HepG2 (cell line): ENCODE measurements at regions not wholly inside any gene's neighbourhood (a gene's known extent, or its start where the extent isn't known, plus 50 kb on each side); places are given as distances from the start of the nearest gene placed in this dataset.

Source experiments
- ATAC-seq: fragments of 200-7000 bp; cut with Tn5 transposase; 3 replicates; pipeline ENCODE4 v1.9.1; 2020; ENCODE audit warnings: mild to moderate bottlenecking, moderate library complexity
- BruUV-seq: library from RNA; stranded (reverse); fragments of 400-500 nt; replicated peaks from 2 replicates; lab custom pipeline; 2021; lab: Mats Ljungman, UMichigan
- CTCF ChIA-PET: fragments of 300-600 bp; formaldehyde crosslinking; extraction: SDS; loops from one replicate; lab custom pipeline; 2021; ENCODE audit warnings: low total read pairs, inconsistent platforms, low intra/inter-chr PET ratio; lab: Yijun Ruan, JAX
- POLR2A ChIA-PET: fragments of 350-600 bp; sonication (Branson Sonifier 250); formaldehyde crosslinking; loops from one replicate; lab custom pipeline; 2020; ENCODE audit warnings: antibody characterized with exemption, inconsistent platforms; lab: Yijun Ruan, JAX
- DNase-seq: peaks from one replicate; pipeline ENCODE4 v3.0.0-alpha.2; 2015; ENCODE audit warnings: low spot score
- FAIRE-seq: peaks from 3 replicates; lab custom pipeline; 2011; peaks lifted over from hg19 to GRCh38; lab: Jason Lieb, UNC
- H2AFZ ChIP-seq: one replicate; pipeline ENCODE4 v1.6.1; 2011; ENCODE audit warnings: low read length, inconsistent platforms
- H3K27ac ChIP-seq: fragments of 300-600 bp; 3 replicates; pipeline ENCODE4 v1.8.0; 2011; ENCODE audit warnings: mixed run types, mild to moderate bottlenecking, mixed read lengths, low read length, inconsistent platforms; ENCODE audit not compliant: insufficient read depth; ENCODE audit errors: extremely low read length
- H3K27me3 ChIP-seq, 2 experiments: fragments of 200-600 bp in 1 of 2; 2 replicates in 1 of 2; 3 replicates in 1 of 2; pipeline versions ENCODE4 v1.6.0 to v1.8.0; 2011; ENCODE audit warnings: low read length in 2 of 2, mild to moderate bottlenecking in 2 of 2, moderate library complexity in 2 of 2, inconsistent platforms in 1 of 2; ENCODE audit not compliant: insufficient read depth in 2 of 2, control insufficient read depth in 1 of 2
- H3K36me3 ChIP-seq, 2 experiments: fragments of 200-600 bp in 1 of 2; replicated peaks in 1 of 2; 2 replicates in 1 of 2; 3 replicates in 1 of 2; pipeline versions ENCODE4 v1.5.1 to v1.8.0; 2011; ENCODE audit warnings: low read length in 2 of 2, inconsistent platforms in 1 of 2; ENCODE audit not compliant: insufficient read depth in 2 of 2, control insufficient read depth in 1 of 2
- H3K4me1 ChIP-seq: 2 replicates; pipeline ENCODE4 v1.5.1; 2012; ENCODE audit warnings: low read length, inconsistent platforms; ENCODE audit not compliant: insufficient read depth
- H3K4me2 ChIP-seq: 2 replicates; pipeline ENCODE4 v1.6.0; 2011; ENCODE audit warnings: low read depth, low read length, inconsistent platforms
- H3K4me3 ChIP-seq, 3 experiments: fragments of 200-600 bp in 1 of 3; sonication (generic), shearing (Covaris generic) in 1 of 3; replicated peaks in 1 of 3; 2 replicates each; pipeline ENCODE4 v1.5.1; 2011 to 2016; ENCODE audit warnings: low read length in 3 of 3, inconsistent platforms in 2 of 3, low read depth in 2 of 3, mild to moderate bottlenecking in 2 of 3, control low read depth in 1 of 3, mixed read lengths in 1 of 3; ENCODE audit not compliant: insufficient read depth in 1 of 3
- H3K79me2 ChIP-seq: one replicate; pipeline ENCODE4 v1.6.1; 2011; ENCODE audit warnings: low read length, inconsistent platforms; ENCODE audit not compliant: insufficient read depth
- H3K9ac ChIP-seq: 2 replicates; pipeline ENCODE4 v1.6.0; 2011; ENCODE audit warnings: mild to moderate bottlenecking, low read depth, low read length, inconsistent platforms; ENCODE audit not compliant: insufficient read depth
- H3K9me3 ChIP-seq: 2 replicates; pipeline ENCODE4 v1.5.1; 2012; ENCODE audit warnings: mild to moderate bottlenecking, low read length
- H4K20me1 ChIP-seq: 2 replicates; pipeline ENCODE4 v1.6.0; 2011; ENCODE audit warnings: inconsistent platforms, mild to moderate bottlenecking, low read length, moderate library complexity; ENCODE audit not compliant: insufficient read depth
- BORCS8-MEF2B ChIP-seq: sonication (generic); formaldehyde crosslinking; IDR thresholded peaks from 2 replicates; pipeline ENCODE4 v1.8.0; 2022; ENCODE audit warnings: mild to moderate bottlenecking, missing genetic modification reagents
- DDIT3 ChIP-seq: sonication (generic); formaldehyde crosslinking; IDR thresholded peaks from 2 replicates; pipeline ENCODE4 v1.4.0; 2020; ENCODE audit warnings: mild to moderate bottlenecking, missing genetic modification reagents
- MAX ChIP-seq: IDR thresholded peaks from 2 replicates; pipeline ENCODE4 v1.6.1; 2012; ENCODE audit warnings: inconsistent platforms
- MZF1 ChIP-seq: sonication (generic); formaldehyde crosslinking; IDR thresholded peaks from 2 replicates; pipeline ENCODE4 v1.8.1; 2023; ENCODE audit warnings: mild to moderate bottlenecking, missing genetic modification reagents, borderline replicate concordance
- RAD51 ChIP-seq: fragments of 450-650 bp; IDR thresholded peaks from 2 replicates; pipeline ENCODE4 v1.6.1; 2016; ENCODE audit warnings: borderline replicate concordance
- TAF15 ChIP-seq: fragments of 200-400 bp; formaldehyde crosslinking; IDR thresholded peaks from one replicate; pipeline ENCODE4 v1.6.1; 2018; ENCODE audit warnings: mild to moderate bottlenecking, low read depth, low read length; ENCODE audit not compliant: poor library complexity, severe bottlenecking
- ZBTB2 ChIP-seq: sonication (generic); formaldehyde crosslinking; IDR thresholded peaks from 2 replicates; pipeline ENCODE4 v1.8.0; 2022; ENCODE audit warnings: low read depth, missing genetic modification reagents
- ZNF350 ChIP-seq: sonication (generic); formaldehyde crosslinking; IDR thresholded peaks from 2 replicates; pipeline ENCODE4 v1.4.0; 2020; ENCODE audit warnings: mild to moderate bottlenecking, low read depth, missing genetic modification reagents, borderline replicate concordance
- ZNF691 ChIP-seq: sonication (generic); formaldehyde crosslinking; IDR thresholded peaks from 2 replicates; pipeline ENCODE4 v1.4.0; 2020; ENCODE audit warnings: missing genetic modification reagents, low read depth, mild to moderate bottlenecking, borderline replicate concordance
- ZNF770 ChIP-seq: sonication (generic); formaldehyde crosslinking; IDR thresholded peaks from 2 replicates; pipeline ENCODE4 v1.5.0; 2020; ENCODE audit warnings: mild to moderate bottlenecking, missing genetic modification reagents
- ZZZ3 ChIP-seq: sonication (generic); formaldehyde crosslinking; IDR thresholded peaks from 2 replicates; pipeline ENCODE4 v1.4.0; 2020; ENCODE audit warnings: missing genetic modification reagents, mild to moderate bottlenecking, borderline replicate concordance
- WGBS: methylation state at CpG from one replicate; pipeline ENCODE4 v1.1.6; 2017; ENCODE audit warnings: low lambda C conversion rate; 5-methylcytosine and 5-hydroxymethylcytosine counted together
- in situ Hi-C: cut with HindIII; loops from 2 replicates; pipeline ENCODE4 v1.10.0; 2017; ENCODE audit warnings: low pct_unique_long_range_greater_than_20kb; ENCODE audit not compliant: extremely low pct_ligation_motif_present
- intact Hi-C: fragments of 100-400 bp; cut with micrococcal nuclease; formaldehyde crosslinking; loops from one replicate; pipeline ENCODE4 v1.10.0; 2022; ENCODE audit not compliant: unreplicated experiment

DNA sequence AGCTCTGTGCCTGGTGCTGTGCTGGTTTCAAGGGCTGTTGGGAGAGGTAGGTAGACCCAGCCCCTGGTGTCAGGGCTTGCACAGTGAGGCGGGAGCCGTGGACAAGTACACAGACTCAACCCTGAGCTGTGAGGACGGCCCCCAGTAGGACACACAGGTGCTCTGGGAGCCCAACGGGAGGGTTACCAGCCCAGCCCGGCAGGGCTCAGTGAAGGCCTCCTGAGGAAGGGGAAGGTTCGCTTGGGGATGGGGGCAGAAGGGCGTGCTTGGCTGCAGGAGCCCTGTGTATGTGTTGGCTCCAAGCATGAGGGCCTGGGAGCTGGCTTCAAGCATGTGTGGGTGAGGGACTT lies 58.9 kb downstream of the SLC25A47 start:
- no peak overlapping the region for H3K9ac ChIP-seq
- CTCF ChIA-PET = no interaction called here

More for the DNA sequence above, 58.9 kb downstream of the SLC25A47 start:
- FAIRE-seq = no peak
- peaks cover 19% of the 10 kb centered on the region for H3K4me1 ChIP-seq
- in situ Hi-C loops = no loop called here
- H2AFZ ChIP-seq = no peak overlapping the region
- no peak for DNase-seq
- TF ChIP-seq DDIT3 (CRISPR knock-in tag) (no peak), ZNF691 (CRISPR knock-in tag) (no peak), ZNF770 (CRISPR knock-in tag) (no peak), RAD51 (no peak), BORCS8-MEF2B (no peak), MZF1 (CRISPR knock-in tag) (no peak), ZNF350 (CRISPR knock-in tag) (no peak), MAX (no peak), TAF15 (no peak), ZBTB2 (CRISPR knock-in tag) (no peak), ZZZ3 (CRISPR knock-in tag) (no peak)
- WGBS = 84% methylated on average over 5 of the region's 7 CpGs
- H3K4me2 ChIP-seq = no peak overlapping the region
- no peaks in the 10 kb centered on the region for H3K27me3 ChIP-seq
- peaks cover 0 to 1% of the 10 kb centered on the region in 2 experiments; a peak in 1 of 5 replicates for H3K36me3 ChIP-seq
- POLR2A ChIA-PET = no interaction called here
- no peak for ATAC-seq
- no peaks in the 10 kb centered on the region for H4K20me1 ChIP-seq
- no peak overlapping the region for H3K4me3 ChIP-seq
- intact Hi-C loops = loop anchor here (2.0 to 5.0 kb wide), 2 partner anchors 273 to 1285 kb away; no protein-coding TSS in a partner anchor
- no peak overlapping the region for H3K27ac ChIP-seq
- no TSS peak for BruUV-seq
- no peaks in the 10 kb centered on the region for H3K9me3 ChIP-seq
- H3K79me2 ChIP-seq = no peaks in the 10 kb centered on the region
